ENCODE measurements at regions not wholly inside any gene's neighbourhood (a gene's known extent, or its start where the extent isn't known, plus 50 kb on each side); places are given as distances from the start of the nearest gene placed in this dataset.

DNA sequence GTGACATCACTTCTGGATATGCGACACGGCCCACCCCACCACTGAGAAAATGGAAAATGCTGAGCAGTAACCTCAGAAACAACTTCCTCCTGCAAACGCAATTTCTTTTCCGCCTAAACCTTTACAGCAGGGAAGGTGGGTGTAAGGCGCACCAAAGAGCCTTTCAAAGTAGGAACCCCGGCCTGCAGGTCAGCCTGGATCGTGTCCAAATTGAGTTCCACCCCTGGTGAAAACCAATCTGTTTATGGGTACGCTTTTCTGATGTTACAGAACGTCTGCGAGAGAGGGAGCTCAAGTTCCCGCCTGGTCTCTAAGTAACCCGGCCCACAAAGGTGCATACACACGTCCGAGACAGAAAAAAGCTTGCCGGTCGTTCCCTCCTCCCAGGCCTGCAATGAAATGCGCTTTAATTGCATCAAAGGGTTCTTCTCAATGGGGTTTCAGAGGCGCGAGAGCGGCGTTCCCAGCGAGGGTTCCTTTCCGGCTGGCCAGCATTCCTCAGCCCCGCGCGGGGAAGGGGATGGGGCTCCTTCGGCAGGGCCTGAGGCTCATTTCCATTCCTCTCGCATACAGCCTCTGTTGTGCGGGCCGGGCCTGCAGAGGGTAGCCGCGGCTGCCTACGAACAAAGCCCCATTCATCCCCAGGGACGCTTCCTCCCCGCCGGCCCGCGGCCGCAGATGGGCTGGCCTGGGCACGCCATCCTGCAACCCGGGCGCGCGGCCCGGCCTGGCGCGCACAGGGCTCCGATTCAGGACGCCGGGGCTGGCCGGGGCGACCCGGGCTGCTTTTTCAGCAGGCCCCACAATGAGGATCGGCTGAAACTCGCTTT, 138.1 kb downstream of the TMCO5A start:
- DNase-seq (ENCODE audit: low read depth in 1 of 2, low spot score in 1 of 2) = no peak

DNA sequence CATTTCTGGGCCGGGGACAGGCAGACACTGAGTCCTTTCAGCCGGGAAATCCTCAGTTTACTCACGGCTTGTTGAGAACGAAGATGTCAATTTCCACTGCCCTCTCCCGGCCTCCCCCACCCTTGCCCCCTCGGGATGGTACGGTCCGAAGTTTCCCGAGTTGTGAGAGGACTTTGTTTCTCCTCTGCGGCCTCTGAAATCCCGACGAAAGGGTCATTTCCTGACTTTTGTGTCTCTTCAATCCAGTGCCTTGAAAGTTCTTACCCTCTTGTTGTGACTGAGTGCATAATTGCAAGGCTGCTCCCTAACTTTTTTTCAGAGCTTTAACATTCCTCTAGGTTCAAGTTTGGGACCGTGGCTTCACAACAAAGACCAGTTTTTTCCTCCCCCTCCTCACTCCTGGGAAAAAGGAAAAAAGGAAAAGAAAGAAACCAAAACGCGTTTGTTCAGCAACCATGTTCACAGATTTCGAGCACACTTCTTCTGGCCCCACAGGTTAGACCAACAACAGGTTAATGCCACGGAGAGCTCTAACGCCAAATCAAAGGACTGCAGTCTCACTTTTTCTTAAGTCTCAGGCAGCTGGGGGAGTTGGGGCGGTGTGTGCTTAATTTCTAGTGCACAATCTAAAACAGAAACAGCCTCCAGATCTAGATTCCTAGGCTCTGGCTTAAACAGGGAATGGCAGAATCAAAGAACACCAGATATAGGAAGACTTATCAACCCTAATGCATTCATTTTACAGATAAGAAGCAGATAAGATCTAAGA, 138.9 kb downstream of the TMCO5A start:
- DNase-seq (ENCODE audit: low read depth in 1 of 2, low spot score in 1 of 2) = no peak

DNA sequence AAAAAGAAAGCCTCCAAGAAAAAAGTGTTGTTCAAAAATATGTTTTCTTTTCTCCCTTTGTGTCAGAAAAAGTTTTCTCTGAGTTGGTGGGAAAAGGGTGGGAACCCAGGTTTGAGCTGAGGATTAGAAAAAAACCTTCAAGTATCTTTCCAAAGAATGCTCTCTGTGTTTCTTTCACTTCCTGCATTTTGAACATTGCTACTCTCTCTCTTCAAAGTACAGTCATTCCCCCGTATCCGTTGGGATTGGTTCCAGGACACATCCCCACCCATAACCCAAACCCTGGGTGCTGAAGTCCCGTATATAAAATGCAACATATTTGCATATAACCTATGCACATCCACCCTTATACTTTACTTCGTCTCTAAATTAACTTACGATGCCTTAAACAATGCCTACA, 139.6 kb downstream of the TMCO5A start:
- DNase-seq (ENCODE audit: low read depth in 1 of 2, low spot score in 1 of 2) = no peak

DNA sequence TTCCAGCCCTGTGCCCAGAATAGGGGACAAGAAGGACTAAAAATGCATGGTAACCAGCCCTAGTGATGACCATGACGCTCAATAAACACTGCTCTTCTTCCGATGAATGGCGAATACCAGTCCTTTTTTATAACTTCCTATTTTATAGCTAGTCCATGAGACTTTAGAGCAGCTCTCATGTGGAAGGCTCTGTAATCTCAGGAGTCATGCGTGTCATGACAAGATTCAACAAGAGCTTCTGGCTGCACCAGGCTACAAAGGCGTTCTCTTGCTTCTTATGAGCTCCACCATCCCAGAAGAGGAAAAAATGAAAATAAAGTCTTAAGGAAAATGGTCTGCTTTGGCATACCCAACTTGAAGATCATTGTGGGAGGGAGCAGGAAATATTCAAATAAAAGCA, 141.0 kb downstream of the TMCO5A start:
- no peak for DNase-seq (ENCODE audit: low read depth in 1 of 2, low spot score in 1 of 2)

DNA sequence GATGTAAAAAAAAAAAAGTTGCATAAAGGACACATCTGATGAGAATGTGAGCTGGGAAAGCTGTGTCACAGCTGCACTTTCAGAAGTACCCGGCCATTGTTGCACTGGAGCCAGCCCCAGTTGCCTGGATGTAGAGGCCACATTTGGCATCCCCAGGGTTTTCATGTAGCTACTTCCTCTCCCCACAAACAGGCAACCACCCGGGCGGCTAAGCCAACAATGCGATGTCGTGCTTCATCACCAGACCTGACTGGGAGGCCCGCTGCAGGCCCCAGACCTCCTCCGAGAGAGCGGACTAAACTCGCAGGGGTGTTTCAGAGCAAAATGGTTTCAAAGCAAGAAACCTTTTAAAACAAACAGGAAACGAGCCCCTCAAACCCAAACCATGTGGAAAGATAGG, 142.3 kb downstream of the TMCO5A start:
- DNase-seq (ENCODE audit: low read depth in 1 of 2, low spot score in 1 of 2) = no peak

DNA sequence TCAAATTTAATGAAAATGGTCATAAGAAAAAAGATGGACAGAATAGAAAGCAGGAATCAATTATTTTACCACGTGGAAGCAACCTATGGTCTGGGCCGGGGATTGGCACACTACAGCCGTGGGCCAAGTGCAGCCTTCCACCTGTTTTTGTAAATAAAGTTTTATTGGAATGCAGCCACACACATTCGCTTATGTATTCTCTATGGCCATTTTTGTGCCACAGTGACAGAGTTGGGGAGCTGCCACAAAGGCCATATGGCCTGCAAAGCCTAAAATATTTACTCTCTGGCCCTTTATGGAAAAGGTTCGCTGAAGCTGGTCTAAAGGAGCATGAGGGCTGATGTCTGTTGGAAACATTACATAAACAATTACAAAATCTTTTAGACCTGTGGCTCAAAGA, 144.8 kb downstream of the TMCO5A start:
- DNase-seq (ENCODE audit: low read depth in 1 of 2, low spot score in 1 of 2) = no peak

DNA sequence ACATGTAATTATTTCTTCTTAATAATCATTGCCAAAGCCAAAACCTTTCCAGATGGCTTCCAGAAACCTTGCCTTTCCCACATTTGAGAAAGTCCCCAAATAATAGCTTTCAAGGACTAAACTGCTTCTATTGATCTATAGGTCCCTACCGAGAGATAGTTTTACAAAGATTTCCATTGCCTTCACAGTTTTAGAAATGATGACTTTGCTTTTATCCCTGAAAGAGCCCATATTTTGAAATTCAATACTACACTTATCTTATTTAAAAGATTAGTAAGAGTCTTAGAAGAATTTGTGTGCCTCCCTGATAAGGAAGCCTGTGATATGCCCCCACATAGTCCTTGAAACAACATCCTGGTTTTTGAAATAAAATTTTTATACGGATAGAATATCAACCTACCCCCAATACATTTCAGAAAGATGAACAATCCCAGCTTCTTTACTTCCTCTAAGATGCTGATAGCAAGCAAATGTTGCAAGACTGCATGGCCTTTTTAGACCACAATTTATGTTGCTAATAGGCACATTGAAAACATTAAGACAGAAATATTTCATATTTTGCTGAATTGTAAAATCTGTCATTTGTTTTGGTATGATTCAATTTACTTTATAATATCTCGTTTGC, 146.3 kb downstream of the TMCO5A start:
- DNase-seq (ENCODE audit: low read depth in 1 of 2, low spot score in 1 of 2) = no peak

DNA sequence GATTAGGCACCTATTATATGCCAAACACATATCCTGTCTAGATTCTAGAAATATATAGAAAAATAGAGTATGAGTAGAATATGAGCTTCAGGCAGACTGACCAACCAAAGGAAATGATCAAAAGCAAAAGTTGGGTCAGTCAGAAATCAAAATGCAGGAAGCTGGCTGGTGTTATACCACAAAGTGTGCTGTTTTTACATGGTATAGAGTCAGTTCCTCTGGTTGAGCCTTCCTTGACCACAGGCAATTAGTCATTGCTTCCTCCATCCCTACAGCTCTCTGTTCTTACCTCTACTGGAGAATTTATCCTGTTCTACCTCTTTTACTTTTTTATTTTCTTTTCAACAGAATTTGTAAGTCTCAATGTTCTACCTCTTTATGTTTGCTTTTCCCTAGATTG, 149.8 kb downstream of the TMCO5A start:
- DNase-seq (ENCODE audit: low read depth in 1 of 2, low spot score in 1 of 2) = no peak

DNA sequence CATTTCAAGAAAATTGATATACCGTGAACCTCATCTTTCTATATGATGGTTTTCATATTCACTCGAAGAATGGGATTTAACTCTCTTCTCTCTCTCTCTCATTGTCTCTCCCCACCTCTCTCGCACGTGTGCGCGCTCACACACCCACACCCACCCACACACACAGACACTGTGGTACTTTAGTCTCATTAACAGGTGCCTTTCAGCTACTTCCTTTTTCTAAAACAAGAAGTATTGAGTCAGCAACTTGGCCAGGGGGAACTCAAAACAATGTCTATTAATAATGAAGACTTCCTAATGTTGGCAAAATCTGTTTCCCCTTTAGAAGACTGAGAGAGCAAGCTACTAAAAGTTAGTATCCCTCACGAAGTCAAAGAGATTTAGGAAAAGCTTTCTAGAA, 150.7 kb downstream of the TMCO5A start:
- DNase-seq (ENCODE audit: low read depth in 1 of 2, low spot score in 1 of 2) = no peak

DNA sequence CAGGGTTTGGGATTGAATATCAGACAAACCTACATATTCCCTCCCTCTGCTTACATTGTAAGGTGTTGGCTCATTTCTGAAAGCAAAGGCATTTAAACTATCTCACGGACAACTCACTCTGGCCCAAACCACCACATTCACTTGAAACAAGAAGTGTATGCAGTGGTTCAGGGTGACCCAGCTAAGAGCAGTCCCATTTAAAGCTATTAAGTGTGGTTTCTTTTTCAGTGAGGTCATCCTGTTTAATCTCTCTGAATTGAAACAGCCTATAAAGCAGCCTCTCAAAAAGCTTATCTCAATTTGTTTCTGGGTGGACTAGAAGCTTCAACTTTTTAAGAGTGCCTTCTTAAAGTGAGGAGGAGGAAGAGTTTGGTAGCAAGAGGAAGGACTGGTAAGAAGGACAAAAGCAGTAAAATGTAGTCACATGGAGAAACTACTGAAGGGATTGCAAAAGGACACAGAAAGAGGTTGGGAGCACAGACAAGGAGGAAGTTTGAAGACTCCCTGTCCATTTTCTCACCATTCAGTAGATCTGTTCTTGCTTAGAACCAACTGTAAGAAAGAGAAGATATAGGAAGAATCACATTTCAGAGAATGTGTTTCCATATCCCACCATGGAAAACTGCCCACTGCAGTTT, 151.6 kb downstream of the TMCO5A start:
- no peak for DNase-seq (ENCODE audit: low read depth in 1 of 2, low spot score in 1 of 2)

DNA sequence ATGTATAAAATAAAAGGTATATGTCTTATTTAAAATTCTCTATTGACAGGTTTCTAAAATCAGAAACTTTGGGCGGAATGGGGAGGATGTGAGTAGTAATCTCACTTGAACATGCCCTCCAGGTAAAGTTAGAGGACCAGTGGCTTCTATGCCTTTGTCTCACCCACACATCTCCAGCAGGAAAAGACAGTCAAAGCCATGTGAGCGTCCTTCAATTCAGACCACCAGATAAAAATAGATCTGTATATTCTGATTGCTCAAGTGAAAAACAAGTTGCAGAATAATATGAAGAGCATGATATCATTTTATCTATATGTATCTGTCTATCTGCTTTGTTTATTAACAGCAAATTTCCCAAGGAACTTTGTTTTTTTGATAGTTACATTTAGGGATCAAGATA, 152.2 kb downstream of the TMCO5A start:
- no peak for DNase-seq (ENCODE audit: low read depth in 1 of 2, low spot score in 1 of 2)

DNA sequence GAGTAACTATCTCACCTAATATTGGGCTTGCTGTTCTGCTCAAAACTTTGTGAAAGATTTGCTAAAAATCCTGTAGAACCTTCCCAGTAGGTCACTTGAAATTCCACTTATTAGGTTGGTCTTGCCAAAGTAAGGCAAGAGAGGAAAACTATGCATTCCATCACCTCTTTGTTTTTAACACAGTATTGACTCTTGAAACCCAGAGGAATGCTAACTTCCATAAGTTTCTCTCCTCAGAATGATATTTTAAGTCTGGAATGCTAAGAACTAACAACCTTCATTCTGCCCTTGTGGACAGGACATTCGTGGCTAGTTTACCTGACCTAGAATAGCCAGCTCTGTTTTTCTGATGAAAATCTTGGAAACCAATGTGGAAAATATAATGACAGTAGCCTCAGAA, 154.5 kb downstream of the TMCO5A start:
- no peak for DNase-seq (ENCODE audit: low read depth in 1 of 2, low spot score in 1 of 2)

DNA sequence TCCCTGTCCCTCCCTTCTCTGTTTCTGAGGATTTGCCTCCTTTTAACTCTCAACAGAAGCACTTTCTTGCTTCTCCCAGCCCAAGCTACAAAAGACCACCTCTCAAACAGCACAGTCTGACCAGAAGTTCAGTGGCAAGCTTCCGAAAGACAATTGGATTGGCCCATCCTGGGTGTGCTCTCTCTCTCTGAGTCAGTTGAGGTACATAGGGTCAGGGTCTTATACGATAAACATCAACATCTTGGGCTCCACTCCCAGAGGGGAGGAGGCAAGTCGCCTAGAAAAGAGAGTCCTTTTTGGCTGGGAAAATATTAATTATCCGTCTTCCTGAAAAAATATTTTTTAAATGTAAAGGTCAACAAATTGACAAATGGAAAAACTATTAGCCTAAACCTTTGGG, 155.8 kb downstream of the TMCO5A start:
- no peak for DNase-seq (ENCODE audit: low read depth in 1 of 2, low spot score in 1 of 2)

DNA sequence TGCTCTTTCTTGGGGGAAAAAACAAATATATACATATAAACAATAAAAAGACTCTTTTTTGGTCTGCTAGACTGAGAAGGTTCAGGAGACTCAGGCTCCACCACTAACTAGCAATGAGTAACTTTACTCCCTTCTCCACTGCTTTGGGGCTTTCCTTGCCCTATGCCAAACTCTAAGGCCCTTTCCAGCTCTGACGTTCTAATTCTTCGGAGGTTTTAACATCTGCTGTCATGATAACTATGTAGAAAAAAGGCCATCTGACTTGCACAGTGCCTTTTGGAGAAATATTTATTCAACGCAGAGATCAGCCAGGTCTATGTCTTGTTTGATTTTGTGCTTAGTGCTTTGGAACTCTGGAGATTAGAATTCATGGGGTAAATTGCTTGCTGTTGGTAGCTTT, 156.2 kb downstream of the TMCO5A start:
- DNase-seq (ENCODE audit: low read depth in 1 of 2, low spot score in 1 of 2) = no peak

DNA sequence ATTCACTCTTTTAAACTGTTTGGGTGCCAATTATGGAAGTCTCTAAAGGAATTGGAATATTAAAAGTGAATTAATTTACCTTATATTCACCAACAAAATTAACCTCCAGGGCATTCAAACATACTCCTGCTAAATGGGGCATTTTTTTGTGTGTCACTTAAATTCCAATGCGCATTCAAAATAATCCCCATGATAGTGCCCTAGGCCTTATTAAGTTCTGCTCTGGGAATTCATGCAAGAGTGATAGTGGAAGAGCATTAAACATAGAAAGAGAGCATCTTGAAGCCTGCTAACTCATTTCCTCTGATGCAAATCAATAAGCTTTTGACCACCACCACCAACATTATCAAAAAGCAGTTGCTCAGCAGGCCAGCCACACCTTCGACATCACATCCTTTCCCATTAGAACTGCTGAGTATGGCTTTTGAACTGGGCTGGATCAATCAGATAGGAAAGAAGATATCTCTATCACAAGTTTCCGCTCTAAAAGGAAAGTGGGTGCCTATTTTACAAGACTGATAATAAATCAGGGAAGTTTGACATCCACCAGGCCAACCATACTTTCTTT, 156.7 kb downstream of the TMCO5A start:
- no peak for DNase-seq (ENCODE audit: low read depth in 1 of 2, low spot score in 1 of 2)

DNA sequence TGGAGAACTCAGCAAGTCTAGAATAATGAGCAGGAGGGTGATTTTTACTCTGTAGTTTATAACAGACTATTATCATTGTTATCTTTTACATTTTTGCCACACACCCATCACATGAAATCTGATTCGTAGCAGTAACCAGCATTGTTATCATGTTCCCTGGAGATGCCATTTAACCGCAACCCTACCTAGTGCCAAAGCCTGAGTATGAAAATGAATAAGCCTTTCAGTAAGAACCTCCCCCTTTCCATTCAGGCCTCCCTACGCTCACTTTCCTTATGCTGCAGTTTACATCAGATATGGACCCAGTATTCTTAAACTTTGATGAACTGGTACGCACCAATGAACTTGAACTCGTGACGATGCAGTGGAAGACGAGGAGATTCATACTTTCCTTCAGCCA, 158.7 kb upstream of the SPRED1 start:
- no peak for DNase-seq (ENCODE audit: low read depth in 1 of 2, low spot score in 1 of 2)

DNA sequence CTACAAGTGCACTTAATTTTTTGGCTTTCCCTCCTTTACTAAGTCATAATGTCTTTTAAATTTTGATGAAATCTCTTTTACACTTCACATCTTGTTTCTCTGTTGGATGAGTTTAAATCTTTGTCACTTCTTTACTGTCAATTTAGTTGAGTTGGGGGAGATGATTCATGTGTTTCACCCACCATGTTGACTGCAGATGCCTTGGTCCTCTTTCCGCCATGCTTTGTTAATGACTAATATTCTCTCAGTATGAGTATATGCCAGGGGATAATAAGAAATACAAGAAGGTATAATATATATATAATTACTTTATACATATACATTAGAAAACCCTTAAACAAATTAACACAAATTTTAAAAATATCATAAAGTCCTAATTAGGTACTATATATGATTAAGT, 149.7 kb upstream of the SPRED1 start:
- no peak for DNase-seq (ENCODE audit: low read depth in 1 of 2, low spot score in 1 of 2)

DNA sequence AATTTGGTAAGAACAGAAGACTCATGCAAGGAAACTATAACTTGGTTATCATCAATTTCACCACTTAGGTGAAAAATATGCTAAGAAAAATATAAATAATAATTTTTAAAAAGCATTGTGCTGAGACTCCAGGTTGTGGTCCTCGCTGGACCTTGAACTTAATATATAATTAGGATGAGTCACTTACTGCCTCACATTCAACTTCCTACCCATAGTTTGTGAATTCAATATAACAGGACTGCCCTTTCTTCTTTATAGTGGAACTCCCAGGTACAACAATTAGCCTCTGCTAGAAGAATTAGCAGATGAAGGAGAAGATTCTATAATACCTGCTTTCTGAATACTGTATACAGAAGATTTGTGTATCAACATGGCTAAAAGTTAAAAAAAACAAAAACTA, 149.1 kb upstream of the SPRED1 start:
- DNase-seq (ENCODE audit: low read depth in 1 of 2, low spot score in 1 of 2) = no peak

DNA sequence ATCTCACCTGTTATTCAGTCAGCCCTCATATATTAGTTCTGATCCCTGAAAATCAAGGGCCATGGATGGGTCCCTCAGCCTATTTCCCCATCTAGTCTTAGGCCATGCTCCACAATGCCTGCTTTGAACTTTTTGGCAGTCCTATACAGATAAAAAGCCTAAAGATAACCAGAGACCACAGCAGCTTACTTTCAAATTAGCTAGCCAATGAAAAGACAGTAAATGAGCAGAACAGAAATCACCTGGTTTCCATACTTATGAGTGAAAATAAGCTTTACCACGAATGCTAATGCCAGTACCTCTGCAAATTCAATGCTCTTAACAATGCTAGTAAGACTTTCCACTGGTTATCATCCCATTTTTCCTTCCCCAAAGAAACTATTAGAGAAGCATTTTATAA, 141.6 kb upstream of the SPRED1 start:
- DNase-seq (ENCODE audit: low read depth in 1 of 2, low spot score in 1 of 2) = no peak

DNA sequence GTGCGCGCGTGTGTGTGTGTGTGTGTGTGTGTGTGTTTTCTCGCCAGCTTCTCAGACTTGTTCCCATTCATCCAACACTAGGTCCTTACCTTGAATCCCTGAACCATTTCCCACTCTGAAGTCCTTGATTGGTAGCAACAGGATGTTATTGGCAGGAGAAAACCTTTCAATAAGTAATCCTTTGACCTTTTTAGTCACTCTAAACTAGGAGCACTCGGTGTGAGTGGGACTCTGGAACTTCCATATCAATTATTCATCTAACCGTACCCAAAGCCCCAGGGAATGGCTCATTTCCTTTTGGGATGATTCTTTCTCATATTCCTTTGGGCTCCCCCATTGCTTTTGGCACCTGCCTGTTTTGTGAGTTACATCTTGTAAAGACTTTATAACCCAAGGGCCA, 140.2 kb upstream of the SPRED1 start:
- no peak for DNase-seq (ENCODE audit: low read depth in 1 of 2, low spot score in 1 of 2)

DNA sequence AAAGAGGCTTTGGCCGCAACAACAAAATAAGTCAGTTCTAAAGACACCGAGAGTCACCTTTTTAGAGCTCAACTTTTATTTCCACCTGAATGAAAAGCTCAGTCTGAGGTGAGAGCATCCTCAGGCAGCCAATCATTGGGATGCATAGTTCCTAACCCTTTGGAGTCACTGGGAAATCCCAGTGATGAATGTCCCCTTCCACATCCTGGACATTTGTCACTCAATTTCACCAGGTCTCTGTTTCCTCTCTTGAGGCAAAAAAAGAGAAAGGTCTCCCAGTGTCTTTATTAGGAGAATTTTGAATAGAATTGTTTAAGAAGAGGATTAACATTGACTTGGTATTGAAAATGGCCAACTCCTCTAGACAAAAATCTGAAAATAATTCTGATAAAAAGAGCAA, 137.5 kb upstream of the SPRED1 start:
- DNase-seq (ENCODE audit: low read depth in 1 of 2, low spot score in 1 of 2) = no peak
